HCT116 (cell line): ENCODE measurements at regions not wholly inside any gene's neighbourhood (a gene's known extent, or its start where the extent isn't known, plus 50 kb on each side); places are given as distances from the start of the nearest gene placed in this dataset.

Experiments
- ATAC-seq: fragments of 200-7000 bp; cut with Tn5 transposase; 2 replicates; pipeline ENCODE4 v1.9.1; 2020; ENCODE audit warnings: mild to moderate bottlenecking, moderate library complexity
- BruUV-seq: library from RNA; stranded (reverse); fragments of 400-500 nt; replicated peaks from 2 replicates; lab custom pipeline; 2021; lab: Mats Ljungman, UMichigan
- CTCF ChIA-PET: fragments of 300-600 bp; sonication (Branson Sonifier 250); formaldehyde crosslinking; loops from one replicate; lab custom pipeline; 2021; ENCODE audit warnings: antibody characterized with exemption; lab: Charles Lee
- POLR2A ChIA-PET: fragments of 300-600, 350-600 bp; sonication (Branson Sonifier 250); formaldehyde crosslinking; loops from one replicate; lab custom pipeline; 2021; ENCODE audit warnings: antibody characterized with exemption; lab: Charles Lee
- RAD21 ChIA-PET, 2 experiments: fragments of 300-600 bp; sonication (Branson Sonifier 250); formaldehyde crosslinking; loops; one replicate each; lab custom pipeline; 2023; ENCODE audit warnings: low total read pairs in 2 of 2; ENCODE audit not compliant: uncharacterized antibody in 2 of 2, unreplicated experiment in 2 of 2, low non-redundant PET in 1 of 2; lab: Charles Lee
- DNase-seq: peaks from one replicate; pipeline ENCODE4 v3.0.0-alpha.2; 2010; ENCODE audit warnings: low read depth, low spot score
- H2AFZ ChIP-seq: fragments of 200-600 bp; shearing (Covaris generic), sonication (generic); 2 replicates; pipeline ENCODE4 v1.6.1; 2017; ENCODE audit warnings: low read depth, mixed run types, mixed read lengths, antibody characterized with exemption, low read length; ENCODE audit not compliant: poor library complexity, severe bottlenecking
- H3K27ac ChIP-seq: 2 replicates; pipeline ENCODE4 v1.5.1; 2012; ENCODE audit warnings: low read depth, low read length
- H3K27me3 ChIP-seq: fragments of 200-600 bp; sonication (generic); 2 replicates; pipeline ENCODE4 v1.6.1; 2016; ENCODE audit warnings: mixed run types, low read length, mixed read lengths; ENCODE audit not compliant: insufficient read depth
- H3K36me3 ChIP-seq, 2 experiments: fragments of 200-500 bp in 1 of 2; fragments of 200-600 bp in 1 of 2; sonication (Bioruptor generic) in 1 of 2; sonication (generic) in 1 of 2; 2 replicates each; pipeline versions ENCODE4 v1.5.1 to v1.6.1; 2014 to 2016; ENCODE audit warnings: low read length in 2 of 2, inconsistent platforms in 1 of 2, mixed read lengths in 1 of 2, mixed run types in 1 of 2; ENCODE audit not compliant: insufficient read depth in 2 of 2, control insufficient read depth in 1 of 2
- H3K4me1 ChIP-seq, 2 experiments: fragments of 200-600 bp in 1 of 2; sonication (generic) in 1 of 2; 2 replicates each; pipeline versions ENCODE4 v1.5.1 to v1.6.1; 2012 to 2017; ENCODE audit warnings: low read length in 2 of 2, inconsistent platforms in 1 of 2, mild to moderate bottlenecking in 1 of 2, mixed read lengths in 1 of 2, mixed run types in 1 of 2, moderate library complexity in 1 of 2; ENCODE audit not compliant: insufficient read depth in 2 of 2, control insufficient read depth in 1 of 2
- H3K4me2 ChIP-seq: fragments of 200-600 bp; sonication (generic); 2 replicates; pipeline ENCODE4 v1.6.1; 2017; ENCODE audit warnings: mixed run types, low read length, mixed read lengths
- H3K4me3 ChIP-seq, 2 experiments: fragments of 200-600 bp in 1 of 2; sonication (generic) in 1 of 2; replicated peaks in 1 of 2; 2 replicates each; pipeline ENCODE4 v1.5.1; 2011 to 2016; ENCODE audit warnings: low read length in 2 of 2, control low read depth in 1 of 2, low read depth in 1 of 2, mild to moderate bottlenecking in 1 of 2, mixed read lengths in 1 of 2, mixed run types in 1 of 2
- H3K79me2 ChIP-seq: fragments of 200-600 bp; sonication (generic); 2 replicates; pipeline ENCODE4 v1.6.1; 2017; ENCODE audit warnings: mild to moderate bottlenecking, mixed run types, low read length, moderate library complexity, mixed read lengths; ENCODE audit not compliant: insufficient read depth
- H3K9ac ChIP-seq: fragments of 200-600 bp; sonication (generic); 2 replicates; pipeline ENCODE4 v1.6.1; 2016; ENCODE audit warnings: low read length, mixed read lengths
- H3K9me2 ChIP-seq: fragments of 200-600 bp; sonication (generic), shearing (Covaris generic); 2 replicates; pipeline ENCODE4 v1.6.1; 2017; ENCODE audit warnings: mixed run types, mild to moderate bottlenecking, moderate library complexity; ENCODE audit not compliant: insufficient read depth
- H3K9me3 ChIP-seq, 2 experiments: fragments of 200-500 bp in 1 of 2; fragments of 200-600 bp in 1 of 2; sonication (Bioruptor generic) in 1 of 2; sonication (generic) in 1 of 2; 2 replicates each; pipeline ENCODE4 v1.6.1; 2014 to 2017; ENCODE audit warnings: low read length in 2 of 2, mixed read lengths in 2 of 2, inconsistent platforms in 1 of 2, low read depth in 1 of 2, mild to moderate bottlenecking in 1 of 2, mixed run types in 1 of 2, moderate library complexity in 1 of 2; ENCODE audit not compliant: control insufficient read depth in 1 of 2, insufficient read depth in 1 of 2
- H4K20me1 ChIP-seq: fragments of 200-600 bp; sonication (generic), shearing (Covaris generic); 2 replicates; pipeline ENCODE4 v1.6.1; 2017; ENCODE audit warnings: mixed run types, mild to moderate bottlenecking, moderate library complexity; ENCODE audit not compliant: insufficient read depth
- CEBPB ChIP-seq: IDR thresholded peaks from 2 replicates; pipeline ENCODE4 v1.6.1; 2012; ENCODE audit warnings: low read depth
- SP1 ChIP-seq: IDR thresholded peaks from 2 replicates; pipeline ENCODE4 v1.6.1; 2012; ENCODE audit warnings: low read depth
- TCF7L2 ChIP-seq: IDR thresholded peaks from 2 replicates; pipeline ENCODE4 v1.7.0; 2011; ENCODE audit warnings: borderline replicate concordance, inconsistent platforms; ENCODE audit not compliant: insufficient read depth, insufficient read length; ENCODE audit errors: extremely low read depth
- YY1 ChIP-seq: IDR thresholded peaks from 2 replicates; pipeline ENCODE4 v1.6.1; 2011; ENCODE audit warnings: low read length, low read depth, moderate library complexity, mild to moderate bottlenecking; ENCODE audit not compliant: insufficient replicate concordance; ENCODE audit errors: extremely low read depth
- ZFX ChIP-seq: fragments of 450-650 bp; IDR thresholded peaks from 2 replicates; pipeline ENCODE4 v1.6.1; 2017
- intact Hi-C: fragments of 100-400 bp; cut with micrococcal nuclease; formaldehyde crosslinking; loops from 2 replicates; pipeline ENCODE4 v1.10.0; 2022

- ATAC-seq (no peak), DNase-seq (no peak)
- 0 out of 2 replicates have a peak, but pooled peaks cover 5% of the 10 kb centered on the region for H3K9me2 ChIP-seq
- no peak overlapping the region for H3K4me3 ChIP-seq
- H3K4me1 ChIP-seq, result no peaks in the 10 kb centered on the region
- TF ChIP-seq TCF7L2, result no peak
- TF ChIP-seq SP1, result no peak
- TF ChIP-seq ZFX, result no peak
- TF ChIP-seq CEBPB, result no peak
- no peaks in the 10 kb centered on the region for H3K9me3 ChIP-seq
- no peaks in the 10 kb centered on the region for H4K20me1 ChIP-seq
- no peaks in the 10 kb centered on the region for H3K79me2 ChIP-seq
- POLR2A ChIA-PET, result no interaction called here
- intact Hi-C loops, result no loop called here
- no peak overlapping the region for H3K4me2 ChIP-seq
- H3K27ac ChIP-seq, result no peak overlapping the region
- H2AFZ ChIP-seq, result no peak overlapping the region
- no peaks in the 10 kb centered on the region for H3K27me3 ChIP-seq
- no peaks in the 10 kb centered on the region for H3K36me3 ChIP-seq
- RAD21 ChIA-PET, result no interaction called here
- no peak overlapping the region for H3K9ac ChIP-seq
- no TSS peak for BruUV-seq
- CTCF ChIA-PET, result no interaction called here
These were observed 74.4 kb upstream of the PPP1R3C start for GRCh38 chr10:91707236-91707635.

GRCh38 chr10:91705948-91706670 lies 73.2 kb upstream of the PPP1R3C start:
- no peaks in the 10 kb centered on the region for H3K79me2 ChIP-seq
- no peaks in the 10 kb centered on the region for H4K20me1 ChIP-seq
- intact Hi-C loops, result no loop called here
- ChIA-PET CTCF (no interaction called here), POLR2A (no interaction called here), RAD21 (no interaction called here)
- H3K4me2 ChIP-seq, result no peak overlapping the region
- H2AFZ ChIP-seq, result no peak overlapping the region
- no peaks in the 10 kb centered on the region for H3K9me3 ChIP-seq
- 0 out of 2 replicates have a peak, but pooled peaks cover 5% of the 10 kb centered on the region for H3K9me2 ChIP-seq
- H3K9ac ChIP-seq, result no peak overlapping the region
- H3K36me3 ChIP-seq, result no peaks in the 10 kb centered on the region
- TF ChIP-seq YY1 (no peak), TCF7L2 (peak; percentile 39)
- TF ChIP-seq, all 23 proteins: peak for 1
- no peak overlapping the region for H3K27ac ChIP-seq
- H3K27me3 ChIP-seq, result no peaks in the 10 kb centered on the region
- H3K4me1 ChIP-seq, result no peaks in the 10 kb centered on the region
- H3K4me3 ChIP-seq, result no peak overlapping the region
- no TSS peak for BruUV-seq
- no peak for DNase-seq
- no peak for ATAC-seq
